Immature natural killer cell (primary cell): ENCODE measurements at regions not wholly inside any gene's neighbourhood (a gene's known extent, or its start where the extent isn't known, plus 50 kb on each side); places are given as distances from the start of the nearest gene placed in this dataset.

ENCODE experiments used
- DNase-seq, 3 donors: peaks; one replicate each; pipeline ENCODE4 v3.0.0; 2022; ENCODE audit warnings: mixed read lengths in 1 of 3
- H3K27ac Mint-ChIP-seq, 6 donors: one replicate each; pipeline ENCODE4 v1.8.0; 2020; ENCODE audit warnings: mixed read lengths in 6 of 6, mild to moderate bottlenecking in 5 of 6, inconsistent platforms in 4 of 6, moderate library complexity in 3 of 6
- H3K27me3 Mint-ChIP-seq, 3 donors: one replicate each; pipeline ENCODE4 v1.8.0; 2020 to 2021; ENCODE audit warnings: low read depth in 3 of 3, mild to moderate bottlenecking in 3 of 3, mixed read lengths in 3 of 3, moderate library complexity in 3 of 3, inconsistent platforms in 1 of 3
- H3K36me3 Mint-ChIP-seq, 3 donors: one replicate each; pipeline ENCODE4 v1.8.0; 2020; ENCODE audit warnings: mixed read lengths in 3 of 3, inconsistent platforms in 2 of 3, mild to moderate bottlenecking in 2 of 3
- H3K4me1 Mint-ChIP-seq, 2 donors: one replicate each; pipeline ENCODE4 v1.8.0; 2020; ENCODE audit warnings: inconsistent platforms in 2 of 2, mild to moderate bottlenecking in 2 of 2, mixed read lengths in 2 of 2, moderate library complexity in 1 of 2
- H3K4me3 Mint-ChIP-seq, 5 donors: one replicate each; pipeline ENCODE4 v1.8.0; 2020; ENCODE audit warnings: mild to moderate bottlenecking in 5 of 5, mixed read lengths in 5 of 5, inconsistent platforms in 3 of 5, moderate library complexity in 3 of 5
- H3K9me3 Mint-ChIP-seq, 6 donors: one replicate each; pipeline ENCODE4 v1.8.0; 2020; ENCODE audit warnings: mild to moderate bottlenecking in 6 of 6, mixed read lengths in 6 of 6, inconsistent platforms in 4 of 6, moderate library complexity in 3 of 6

GRCh38 chr10:128568491-128568890, 442.3 kb upstream of the MKI67 start:
- Mint-ChIP-seq H3K27ac (no peak overlapping the region), H3K9me3 (no peaks in the 10 kb centered on the region), H3K27me3 (peaks cover 2 to 7% (median 3%) of the 10 kb centered on the region in 3 donors), H3K4me1 (no peaks in the 10 kb centered on the region), H3K36me3 (no peaks in the 10 kb centered on the region), H3K4me3 (no peak overlapping the region)
- DNase-seq, result no peak

GRCh38 chr10:128568990-128569945, 443.0 kb upstream of the MKI67 start:
- no peak overlapping the region for H3K4me3 Mint-ChIP-seq
- peaks cover 2 to 7% (median 3%) of the 10 kb centered on the region in 3 donors for H3K27me3 Mint-ChIP-seq
- H3K27ac Mint-ChIP-seq, result no peak overlapping the region
- H3K36me3 Mint-ChIP-seq, result no peaks in the 10 kb centered on the region
- DNase-seq, result no peak
- H3K9me3 Mint-ChIP-seq, result no peaks in the 10 kb centered on the region
- H3K4me1 Mint-ChIP-seq, result no peaks in the 10 kb centered on the region

GRCh38 chr10:128570319-128570995, 444.2 kb upstream of the MKI67 start:
- Mint-ChIP-seq H3K27ac (no peak overlapping the region), H3K36me3 (no peaks in the 10 kb centered on the region), H3K4me1 (no peaks in the 10 kb centered on the region), H3K27me3 (peaks cover 2 to 5% (median 3%) of the 10 kb centered on the region in 3 donors), H3K4me3 (no peak overlapping the region), H3K9me3 (no peaks in the 10 kb centered on the region)
- DNase-seq, result no peak

DNA sequence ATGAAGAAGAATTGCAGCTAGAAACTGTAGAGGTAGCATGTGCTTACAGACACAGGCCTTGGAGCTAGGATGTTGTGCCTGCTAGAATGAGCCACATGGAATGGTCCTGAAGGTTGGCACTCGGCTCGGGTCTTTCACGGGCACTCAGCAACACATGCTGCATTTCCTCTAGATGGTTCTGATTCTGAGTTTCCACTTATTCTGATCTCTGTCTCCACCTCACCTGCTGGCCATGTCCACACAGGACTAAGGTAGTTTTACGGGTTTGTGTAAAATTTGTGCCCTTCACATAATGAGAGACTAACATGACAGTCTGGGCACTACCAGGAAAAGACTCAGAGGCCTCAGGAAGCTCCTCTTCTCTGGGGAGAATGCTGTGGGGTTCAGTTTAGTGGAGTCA, 444.8 kb upstream of the MKI67 start:
- Mint-ChIP-seq H3K27me3 (peaks cover 2 to 5% (median 3%) of the 10 kb centered on the region in 3 donors), H3K9me3 (no peaks in the 10 kb centered on the region), H3K27ac (no peak overlapping the region), H3K36me3 (no peaks in the 10 kb centered on the region), H3K4me1 (no peaks in the 10 kb centered on the region), H3K4me3 (no peak overlapping the region)
- no peak for DNase-seq

GRCh38 chr10:128571745-128572144, 445.5 kb upstream of the MKI67 start:
- Mint-ChIP-seq H3K9me3 (no peaks in the 10 kb centered on the region), H3K27ac (no peak overlapping the region), H3K4me3 (no peak overlapping the region), H3K27me3 (peaks cover 2 to 5% (median 3%) of the 10 kb centered on the region in 3 donors), H3K4me1 (no peaks in the 10 kb centered on the region), H3K36me3 (no peaks in the 10 kb centered on the region)
- no peak for DNase-seq

DNA sequence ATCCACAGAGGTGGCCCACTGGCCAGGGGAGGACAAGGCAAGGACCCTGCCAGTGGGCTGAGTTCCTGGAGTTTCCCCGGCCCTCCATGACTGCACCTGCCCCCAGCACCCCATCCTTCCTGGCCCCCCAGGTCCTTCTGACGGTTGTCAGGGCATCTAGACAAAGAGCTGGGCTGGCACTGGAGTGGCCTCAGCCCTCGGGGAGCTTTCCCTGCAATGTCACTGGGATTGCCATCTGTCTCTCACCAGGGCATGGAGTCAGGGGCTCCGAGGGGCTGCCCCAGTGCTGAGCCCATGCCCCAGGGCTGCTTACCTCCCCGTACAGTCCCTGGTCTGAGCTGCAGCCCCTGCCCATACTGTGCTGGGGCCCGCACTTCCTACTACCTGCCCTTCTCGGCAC, 446.5 kb upstream of the MKI67 start:
- Mint-ChIP-seq H3K4me3 (no peak overlapping the region), H3K9me3 (no peaks in the 10 kb centered on the region), H3K27me3 (peaks cover 2 to 5% (median 3%) of the 10 kb centered on the region in 3 donors), H3K36me3 (no peaks in the 10 kb centered on the region), H3K4me1 (no peaks in the 10 kb centered on the region), H3K27ac (no peak overlapping the region)
- no peak for DNase-seq

- Mint-ChIP-seq H3K4me1 (no peaks in the 10 kb centered on the region), H3K27me3 (peaks cover 2 to 4% (median 4%) of the 10 kb centered on the region in 3 donors), H3K9me3 (no peaks in the 10 kb centered on the region), H3K4me3 (no peak overlapping the region), H3K36me3 (no peaks in the 10 kb centered on the region), H3K27ac (no peak overlapping the region)
- no peak for DNase-seq
Observed at GRCh38 chr10:128573281-128573845, 447.1 kb upstream of the MKI67 start.

DNA sequence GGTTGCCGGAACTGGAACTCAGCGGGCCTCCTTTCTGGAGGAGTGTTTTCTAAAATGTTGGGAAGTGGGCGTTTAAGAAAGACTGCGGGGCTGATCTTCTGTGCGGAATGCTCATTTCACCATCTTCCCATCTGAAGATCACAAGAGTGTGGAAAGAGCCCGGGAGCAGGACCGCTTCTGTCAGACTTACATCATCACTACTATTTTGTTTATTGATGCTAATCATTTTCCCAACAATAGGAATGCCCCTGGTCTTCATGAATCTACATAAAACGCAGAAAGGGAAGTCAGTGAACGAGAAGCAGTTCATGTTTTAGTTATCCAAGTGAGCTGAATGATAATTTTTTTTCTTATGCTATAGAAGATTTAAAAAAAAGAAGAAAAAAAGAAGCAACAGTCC, 447.8 kb upstream of the MKI67 start:
- Mint-ChIP-seq H3K27me3 (peaks cover 2 to 5% (median 4%) of the 10 kb centered on the region in 3 donors), H3K9me3 (no peaks in the 10 kb centered on the region), H3K27ac (no peak overlapping the region), H3K4me3 (no peak overlapping the region), H3K36me3 (no peaks in the 10 kb centered on the region), H3K4me1 (no peaks in the 10 kb centered on the region)
- DNase-seq, result no peak

- no peak overlapping the region for H3K27ac Mint-ChIP-seq
- H3K27me3 Mint-ChIP-seq, result peaks cover 2 to 5% (median 2%) of the 10 kb centered on the region in 3 donors
- no peaks in the 10 kb centered on the region for H3K4me1 Mint-ChIP-seq
Observed at GRCh38 chr10:128574581-128575210, 448.5 kb upstream of the MKI67 start.

GRCh38 chr10:128575761-128576160, 449.5 kb upstream of the MKI67 start:
- no peak for DNase-seq
- no peak overlapping the region for H3K27ac Mint-ChIP-seq
- H3K36me3 Mint-ChIP-seq, result no peaks in the 10 kb centered on the region
- no peak overlapping the region for H3K4me3 Mint-ChIP-seq
- no peaks in the 10 kb centered on the region for H3K4me1 Mint-ChIP-seq
- H3K9me3 Mint-ChIP-seq, result no peaks in the 10 kb centered on the region
- peaks cover 2 to 5% (median 2%) of the 10 kb centered on the region in 3 donors for H3K27me3 Mint-ChIP-seq

More at GRCh38 chr10:128574581-128575210, 448.5 kb upstream of the MKI67 start:
- no peak for DNase-seq
- Mint-ChIP-seq H3K36me3 (no peaks in the 10 kb centered on the region), H3K4me3 (no peak overlapping the region), H3K9me3 (no peaks in the 10 kb centered on the region)

GRCh38 chr10:128576336-128576735, 450.1 kb upstream of the MKI67 start:
- H3K27me3 Mint-ChIP-seq, result peaks cover 2 to 5% (median 2%) of the 10 kb centered on the region in 3 donors
- H3K4me3 Mint-ChIP-seq, result no peak overlapping the region
- H3K9me3 Mint-ChIP-seq, result peaks cover 0 to 2% (median 0%) of the 10 kb centered on the region in 6 donors
- no peaks in the 10 kb centered on the region for H3K36me3 Mint-ChIP-seq
- no peak for DNase-seq
- H3K27ac Mint-ChIP-seq, result no peak overlapping the region
- H3K4me1 Mint-ChIP-seq, result no peaks in the 10 kb centered on the region

DNA sequence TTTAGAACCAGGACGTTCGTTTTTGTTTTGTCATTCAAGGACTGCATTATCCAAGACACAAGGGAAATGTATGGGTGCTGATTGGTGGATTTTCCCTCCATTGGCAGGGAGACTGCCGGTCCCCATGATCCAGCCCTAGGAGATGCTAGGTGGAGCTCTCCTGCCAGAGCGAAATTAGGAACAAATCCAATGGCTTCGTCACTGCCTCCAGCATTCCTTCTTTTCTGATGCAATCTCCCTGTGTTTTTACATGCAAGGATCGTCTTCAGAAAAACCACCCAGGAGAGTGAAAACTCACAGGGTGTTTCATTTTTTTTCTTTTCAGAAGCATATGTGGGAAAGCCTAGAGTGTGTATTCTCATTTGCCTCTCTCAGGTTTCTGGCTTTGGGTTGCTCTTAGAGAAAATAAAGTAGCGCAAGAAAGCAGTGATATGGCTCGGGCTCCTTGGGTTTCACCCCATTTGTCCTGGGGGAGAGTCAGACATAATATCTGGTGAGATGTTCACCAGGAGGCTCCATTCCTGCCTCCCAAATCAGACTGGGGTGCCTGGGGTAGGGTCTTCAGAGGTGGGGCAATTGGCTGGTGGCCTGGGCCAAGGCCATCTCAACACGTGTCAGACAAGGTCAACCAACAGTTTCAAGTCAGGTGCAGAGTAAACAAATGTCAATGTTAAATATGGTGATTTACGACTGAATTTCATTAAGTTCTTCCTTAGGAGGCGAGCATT, 450.9 kb upstream of the MKI67 start:
- DNase-seq, result no peak
- Mint-ChIP-seq H3K4me1 (no peaks in the 10 kb centered on the region), H3K27ac (no peak overlapping the region), H3K4me3 (no peak overlapping the region), H3K36me3 (no peaks in the 10 kb centered on the region), H3K27me3 (peaks cover 0 to 2% (median 0%) of the 10 kb centered on the region in 3 donors), H3K9me3 (peaks cover 0 to 2% (median 0%) of the 10 kb centered on the region in 6 donors)
